Kidney epithelial cell (primary cell): ENCODE measurements at regions not wholly inside any gene's neighbourhood (a gene's known extent, or its start where the extent isn't known, plus 50 kb on each side); places are given as distances from the start of the nearest gene placed in this dataset.

ENCODE experiments used
- DNase-seq: peaks from one replicate; pipeline ENCODE4 v3.0.0-alpha.2; 2010; ENCODE audit warnings: low read depth
- H3K27me3 ChIP-seq: 2 replicates; pipeline ENCODE4 v1.6.0; 2011; ENCODE audit warnings: low read length; ENCODE audit not compliant: control insufficient read depth, insufficient read depth
- H3K36me3 ChIP-seq: 2 replicates; pipeline ENCODE4 v1.5.1; 2011; ENCODE audit warnings: low read length; ENCODE audit not compliant: control insufficient read depth, insufficient read depth
- H3K4me3 ChIP-seq: 2 replicates; pipeline ENCODE4 v1.5.1; 2011; ENCODE audit warnings: low read depth, mild to moderate bottlenecking, control low read depth, low read length
- TF ChIP-seq, protein P1 (sequence below): IDR thresholded peaks from 2 replicates; pipeline ENCODE4 v1.5.1; 2011; ENCODE audit warnings: mild to moderate bottlenecking, moderate library complexity, low read length, control low read depth, inconsistent platforms; ENCODE audit not compliant: insufficient read depth, poor library complexity, severe bottlenecking

DNA sequence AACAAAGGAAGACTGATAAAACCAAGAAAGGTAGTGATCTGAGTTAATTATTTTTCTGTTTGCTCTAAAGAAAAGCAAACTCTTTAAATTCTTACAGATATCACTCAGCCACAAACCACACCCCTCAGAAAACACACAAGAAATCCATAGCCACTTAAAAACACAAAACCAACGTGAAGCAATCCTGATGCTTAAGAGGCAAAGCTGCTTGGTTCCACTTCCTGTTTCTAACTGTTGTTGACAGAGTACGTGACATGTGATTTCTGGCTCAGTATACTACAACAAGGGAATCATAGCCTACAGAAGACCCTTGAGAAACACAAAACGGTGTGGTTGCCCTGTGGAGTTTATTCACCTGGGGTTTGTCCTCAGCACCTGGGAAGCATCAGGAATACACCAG, 240.9 kb upstream of the APCDD1 start:
- Histone ChIP-seq H3K27me3 (no peaks in the 10 kb centered on the region), H3K4me3 (no peak overlapping the region), H3K36me3 (no peaks in the 10 kb centered on the region)
- TF ChIP-seq, protein P1, sequence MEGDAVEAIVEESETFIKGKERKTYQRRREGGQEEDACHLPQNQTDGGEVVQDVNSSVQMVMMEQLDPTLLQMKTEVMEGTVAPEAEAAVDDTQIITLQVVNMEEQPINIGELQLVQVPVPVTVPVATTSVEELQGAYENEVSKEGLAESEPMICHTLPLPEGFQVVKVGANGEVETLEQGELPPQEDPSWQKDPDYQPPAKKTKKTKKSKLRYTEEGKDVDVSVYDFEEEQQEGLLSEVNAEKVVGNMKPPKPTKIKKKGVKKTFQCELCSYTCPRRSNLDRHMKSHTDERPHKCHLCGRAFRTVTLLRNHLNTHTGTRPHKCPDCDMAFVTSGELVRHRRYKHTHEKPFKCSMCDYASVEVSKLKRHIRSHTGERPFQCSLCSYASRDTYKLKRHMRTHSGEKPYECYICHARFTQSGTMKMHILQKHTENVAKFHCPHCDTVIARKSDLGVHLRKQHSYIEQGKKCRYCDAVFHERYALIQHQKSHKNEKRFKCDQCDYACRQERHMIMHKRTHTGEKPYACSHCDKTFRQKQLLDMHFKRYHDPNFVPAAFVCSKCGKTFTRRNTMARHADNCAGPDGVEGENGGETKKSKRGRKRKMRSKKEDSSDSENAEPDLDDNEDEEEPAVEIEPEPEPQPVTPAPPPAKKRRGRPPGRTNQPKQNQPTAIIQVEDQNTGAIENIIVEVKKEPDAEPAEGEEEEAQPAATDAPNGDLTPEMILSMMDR: no peak
- no peak for DNase-seq

DNA sequence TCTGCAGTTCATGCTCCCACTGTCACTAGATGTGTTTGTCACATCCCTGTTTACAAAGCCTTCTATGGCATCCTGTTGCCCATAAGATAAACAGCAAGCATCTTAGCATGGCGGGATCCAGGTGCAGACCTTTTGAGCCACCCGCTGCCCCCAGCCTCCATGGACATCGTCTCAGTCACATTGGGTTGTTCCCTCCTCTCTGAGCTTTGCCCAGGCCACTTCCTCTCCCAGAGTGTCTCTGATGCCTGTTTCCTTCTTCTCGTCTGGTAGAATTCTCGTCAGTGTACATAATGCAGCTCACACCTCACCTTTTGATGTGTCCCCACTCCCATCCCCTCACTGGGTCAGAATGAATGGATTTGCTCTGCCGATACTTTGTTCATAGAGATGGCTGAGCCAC, 239.0 kb upstream of the APCDD1 start:
- TF ChIP-seq, protein P1: no peak
- Histone ChIP-seq H3K36me3 (no peaks in the 10 kb centered on the region), H3K27me3 (no peaks in the 10 kb centered on the region), H3K4me3 (no peak overlapping the region)
- no peak for DNase-seq

- no peak for DNase-seq
- TF ChIP-seq, protein P1: no peak
- Histone ChIP-seq H3K4me3 (no peak overlapping the region), H3K36me3 (no peaks in the 10 kb centered on the region), H3K27me3 (no peaks in the 10 kb centered on the region)
These were observed 237.6 kb upstream of the APCDD1 start for GRCh38 chr18:10216791-10217190.

DNA sequence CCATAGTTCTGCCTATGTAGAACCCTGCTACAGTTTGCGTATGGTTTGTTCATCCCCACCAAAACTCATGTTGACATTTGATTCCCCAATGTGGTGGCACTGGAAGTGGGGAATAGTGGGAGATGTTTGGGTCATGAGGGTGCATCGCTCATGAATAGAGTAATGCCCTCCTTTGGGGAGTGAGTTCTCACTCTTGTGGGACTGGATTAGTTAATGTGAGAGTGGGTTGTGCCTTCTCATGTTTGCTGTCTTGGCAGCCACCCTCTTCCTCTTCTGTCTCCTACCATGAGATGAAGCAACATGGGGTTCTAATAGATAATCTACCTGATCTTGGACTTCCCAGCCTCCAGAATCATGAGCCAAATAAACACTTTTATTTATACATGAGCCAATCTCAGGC, 237.2 kb upstream of the APCDD1 start:
- DNase-seq: no peak
- H3K27me3 ChIP-seq: no peaks in the 10 kb centered on the region
- TF ChIP-seq, protein P1: no peak
- no peak overlapping the region for H3K4me3 ChIP-seq
- H3K36me3 ChIP-seq: no peaks in the 10 kb centered on the region

DNA sequence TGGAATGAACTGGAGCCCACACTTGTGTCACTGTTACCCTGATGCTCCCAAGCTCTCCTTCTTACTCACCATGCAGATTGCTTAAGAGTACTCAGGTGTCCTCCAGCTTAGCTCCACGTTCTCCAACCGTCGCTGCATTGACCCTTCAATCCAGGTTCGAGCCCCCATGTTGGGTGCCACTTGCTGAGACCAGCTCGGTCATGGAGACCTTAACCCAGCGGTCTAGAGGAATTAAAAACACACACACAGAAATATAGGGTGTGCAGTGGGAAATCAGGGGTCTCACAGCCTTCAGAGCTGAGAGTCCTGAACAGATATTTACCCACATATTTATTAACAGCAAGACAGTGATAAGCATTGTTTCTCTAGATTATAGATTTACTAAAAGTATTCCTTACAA, 229.1 kb upstream of the APCDD1 start:
- Histone ChIP-seq H3K36me3 (no peaks in the 10 kb centered on the region), H3K27me3 (no peaks in the 10 kb centered on the region), H3K4me3 (no peak overlapping the region)
- no peak for DNase-seq
- TF ChIP-seq, protein P1: no peak

GRCh38 chr18:10226971-10227370, 227.5 kb upstream of the APCDD1 start:
- TF ChIP-seq, protein P1: no peak
- no peaks in the 10 kb centered on the region for H3K27me3 ChIP-seq
- DNase-seq: no peak
- H3K4me3 ChIP-seq: no peak overlapping the region
- H3K36me3 ChIP-seq: no peaks in the 10 kb centered on the region
